ENCODE measurements at regions not wholly inside any gene's neighbourhood (a gene's known extent, or its start where the extent isn't known, plus 50 kb on each side); places are given as distances from the start of the nearest gene placed in this dataset.
"Not testable (repeated sequence)": the region's sequence is repeated elsewhere in the genome, so short reads cannot be mapped to it uniquely, and the experiment has no call there.

DNA sequence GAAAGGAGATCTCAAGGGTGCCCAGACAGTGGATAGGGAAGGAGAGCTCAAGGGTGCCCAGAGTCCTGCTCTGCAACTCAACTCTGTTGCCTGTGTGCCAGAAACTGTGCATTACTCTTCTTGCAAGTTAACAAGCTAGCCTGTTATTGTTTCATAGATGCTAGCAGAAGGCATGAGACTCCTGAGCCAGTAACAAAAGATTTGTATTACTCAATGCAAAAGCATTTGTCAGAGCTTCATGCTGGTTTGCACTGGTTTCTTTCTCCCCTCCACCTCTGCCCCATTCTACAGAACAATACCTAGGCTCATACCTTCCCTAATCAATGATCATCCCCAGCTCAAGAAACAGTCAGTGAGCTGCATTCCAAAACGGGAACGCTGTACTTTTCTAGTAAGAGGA lies 124.5 kb upstream of the NEIL3 start:
- DNase-seq (ENCODE audit: low read depth in 2 of 2): no peak

GRCh38 chr4:177185579-177185978 lies 124.1 kb upstream of the NEIL3 start:
- DNase-seq (ENCODE audit: low read depth in 2 of 2): no peak

- no peak for DNase-seq (ENCODE audit: low read depth in 2 of 2)
Measured at GRCh38 chr4:177187371-177187770, 122.3 kb upstream of the NEIL3 start.

- DNase-seq (ENCODE audit: low read depth in 2 of 2): no peak
Measured at GRCh38 chr4:177190995-177191580, 118.6 kb upstream of the NEIL3 start.

DNA sequence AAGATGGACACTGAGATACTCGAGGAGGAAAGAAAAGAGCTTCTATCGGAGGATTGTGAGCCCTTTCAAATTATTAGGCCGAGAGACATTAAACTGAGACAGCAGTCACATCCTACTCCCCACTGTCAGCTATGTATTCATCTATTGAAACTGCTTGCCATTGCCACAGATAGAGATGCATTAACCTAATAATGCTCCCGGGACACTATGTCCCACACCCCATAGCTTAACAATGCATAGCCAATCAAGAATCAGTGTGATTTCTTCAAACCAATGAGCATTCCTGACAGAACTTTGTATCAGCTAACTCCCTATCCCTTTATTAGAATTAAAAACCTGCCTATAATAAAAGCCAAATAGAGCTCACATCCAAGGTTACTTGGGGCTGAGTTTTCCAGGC lies 118.1 kb upstream of the NEIL3 start:
- DNase-seq (ENCODE audit: low read depth in 2 of 2): no peak

- DNase-seq (ENCODE audit: low read depth in 2 of 2): no peak
Measured at GRCh38 chr4:177191991-177192390, 117.7 kb upstream of the NEIL3 start.

DNA sequence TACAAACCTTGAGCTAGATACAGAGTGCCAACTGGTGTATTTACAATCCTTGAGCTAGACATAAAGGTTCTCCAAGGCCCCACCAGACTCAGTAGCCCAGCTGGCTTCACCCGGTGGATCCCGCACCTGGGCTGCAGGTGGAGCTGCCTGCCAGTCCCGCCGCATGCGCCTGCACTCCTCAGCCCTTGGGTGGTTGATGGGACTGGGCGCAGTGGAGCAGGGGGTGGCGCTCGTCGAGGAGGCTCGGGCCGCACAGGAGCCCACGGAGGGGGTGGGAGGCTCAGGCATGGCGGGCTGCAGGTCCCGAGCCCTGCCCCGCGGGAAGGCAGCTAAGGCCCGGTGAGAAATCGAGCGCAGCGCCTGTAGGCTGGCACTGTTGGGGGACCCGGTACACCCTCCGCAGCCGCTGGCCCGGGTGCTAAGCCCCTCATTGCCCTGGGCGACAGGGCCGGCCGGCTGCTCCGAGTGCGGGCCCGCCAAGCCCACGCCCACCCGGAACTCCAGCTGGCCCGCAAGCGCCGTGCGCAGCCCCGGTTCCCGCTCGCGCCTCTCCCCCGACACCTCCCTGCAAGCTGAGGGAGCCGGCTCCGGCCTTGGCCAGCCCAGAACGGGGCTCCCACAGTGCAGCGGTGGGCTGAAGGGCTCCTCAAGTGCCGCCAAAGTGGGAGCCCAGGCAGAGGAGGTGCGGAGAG lies 116.5 kb upstream of the NEIL3 start:
- DNase-seq (ENCODE audit: low read depth in 2 of 2): not testable (repeated sequence)

DNA sequence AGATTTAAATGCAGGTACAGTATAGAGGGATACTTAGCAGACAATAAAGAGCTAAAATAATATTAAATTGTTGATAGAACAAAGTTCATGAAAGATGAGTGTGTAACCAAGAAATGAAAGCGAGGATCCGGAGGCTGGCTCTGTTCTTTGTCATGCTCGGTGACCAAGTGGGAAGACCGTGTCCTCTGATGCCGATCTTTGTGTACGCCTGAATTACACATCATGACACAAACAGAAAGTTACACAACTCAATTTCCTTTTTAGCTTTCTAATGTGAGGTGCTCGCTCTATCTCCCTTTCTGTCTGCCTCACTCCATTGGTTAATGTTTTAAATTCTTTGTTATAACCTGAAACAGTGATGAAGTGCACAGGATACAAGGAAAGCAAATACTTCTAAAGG lies 114.8 kb upstream of the NEIL3 start:
- no peak for DNase-seq (ENCODE audit: low read depth in 2 of 2)

- DNase-seq (ENCODE audit: low read depth in 2 of 2): no peak
Measured at GRCh38 chr4:177196615-177197014, 113.1 kb upstream of the NEIL3 start.

GRCh38 chr4:177201614-177202013 lies 108.1 kb upstream of the NEIL3 start:
- no peak for DNase-seq (ENCODE audit: low read depth in 2 of 2)

- no peak for DNase-seq (ENCODE audit: low read depth in 2 of 2)
Measured at GRCh38 chr4:177204126-177204525, 105.5 kb upstream of the NEIL3 start.

- no peak for DNase-seq (ENCODE audit: low read depth in 2 of 2)
Measured at GRCh38 chr4:177214935-177215334, 94.7 kb upstream of the NEIL3 start.

GRCh38 chr4:177220376-177220775 lies 89.3 kb upstream of the NEIL3 start:
- no peak for DNase-seq (ENCODE audit: low read depth in 2 of 2)

GRCh38 chr4:177222781-177223180 lies 86.9 kb upstream of the NEIL3 start:
- no peak for DNase-seq (ENCODE audit: low read depth in 2 of 2)

GRCh38 chr4:177225605-177226004 lies 84.1 kb upstream of the NEIL3 start:
- no peak for DNase-seq (ENCODE audit: low read depth in 2 of 2)

GRCh38 chr4:177227636-177228035 lies 82.0 kb upstream of the NEIL3 start:
- DNase-seq (ENCODE audit: low read depth in 2 of 2): no peak

GRCh38 chr4:177228599-177228998 lies 81.1 kb upstream of the NEIL3 start:
- DNase-seq (ENCODE audit: low read depth in 2 of 2): no peak

DNA sequence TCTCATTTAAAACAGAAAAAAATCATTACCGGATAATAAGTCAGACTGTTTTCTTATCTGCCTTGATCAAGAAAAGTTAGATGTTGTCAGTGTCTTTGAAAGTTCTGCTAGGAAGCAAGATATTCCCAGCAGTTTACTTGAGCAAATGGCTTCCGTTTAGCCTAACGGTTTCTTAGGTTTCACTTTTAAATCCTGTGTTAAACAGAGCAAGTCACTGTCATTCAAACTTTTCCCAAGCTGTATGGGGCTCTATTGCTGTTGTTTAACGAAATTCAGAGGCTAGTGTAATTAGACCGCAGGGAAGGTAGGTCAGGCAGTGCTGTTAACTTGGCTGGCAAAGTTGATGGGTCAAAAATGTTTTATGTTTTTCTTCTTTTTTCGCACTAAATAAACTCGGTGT lies 80.3 kb upstream of the NEIL3 start:
- no peak for DNase-seq (ENCODE audit: low read depth in 2 of 2)

GRCh38 chr4:177232473-177232872 lies 77.2 kb upstream of the NEIL3 start:
- no peak for DNase-seq (ENCODE audit: low read depth in 2 of 2)

DNA sequence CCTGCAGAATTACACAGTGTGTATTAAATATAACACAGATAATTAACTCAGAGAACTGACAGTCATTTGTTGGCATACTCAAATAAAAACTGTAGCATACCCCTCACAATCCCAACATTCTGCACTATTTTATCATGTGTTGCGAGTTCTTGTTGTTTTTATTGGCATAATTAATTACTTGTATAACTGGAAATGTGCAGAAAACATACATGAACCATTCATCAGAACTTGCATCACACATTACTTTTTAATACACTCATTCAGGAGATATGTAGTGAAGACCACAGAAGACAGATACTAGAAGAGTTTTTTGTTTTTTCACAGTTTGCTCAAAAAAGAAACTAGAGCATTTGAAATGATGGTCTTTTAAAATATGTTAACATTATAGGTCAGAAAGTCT lies 74.6 kb upstream of the NEIL3 start:
- DNase-seq (ENCODE audit: low read depth in 2 of 2): no peak

DNA sequence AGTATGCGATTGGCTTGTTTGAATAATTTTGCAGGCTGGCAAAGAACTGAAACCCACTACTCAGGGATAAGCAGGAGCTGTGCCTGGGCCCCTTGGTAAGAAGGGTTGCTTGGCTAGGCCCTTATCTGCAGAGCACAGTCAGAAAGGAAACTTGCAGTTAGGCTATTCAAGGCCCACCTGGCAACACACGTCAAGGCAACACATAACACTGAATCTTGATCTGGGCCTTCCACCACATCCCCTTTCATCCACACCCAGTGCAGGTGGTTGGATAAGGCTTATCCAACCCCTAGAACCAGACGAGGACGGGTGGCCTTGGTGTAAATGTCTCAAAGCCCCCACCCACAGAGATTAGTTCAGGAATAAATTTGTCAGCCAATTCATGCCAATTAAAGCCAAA lies 72.8 kb upstream of the NEIL3 start:
- DNase-seq (ENCODE audit: low read depth in 2 of 2): no peak

- no peak for DNase-seq (ENCODE audit: low read depth in 2 of 2)
Measured at GRCh38 chr4:177237291-177237690, 72.4 kb upstream of the NEIL3 start.

DNA sequence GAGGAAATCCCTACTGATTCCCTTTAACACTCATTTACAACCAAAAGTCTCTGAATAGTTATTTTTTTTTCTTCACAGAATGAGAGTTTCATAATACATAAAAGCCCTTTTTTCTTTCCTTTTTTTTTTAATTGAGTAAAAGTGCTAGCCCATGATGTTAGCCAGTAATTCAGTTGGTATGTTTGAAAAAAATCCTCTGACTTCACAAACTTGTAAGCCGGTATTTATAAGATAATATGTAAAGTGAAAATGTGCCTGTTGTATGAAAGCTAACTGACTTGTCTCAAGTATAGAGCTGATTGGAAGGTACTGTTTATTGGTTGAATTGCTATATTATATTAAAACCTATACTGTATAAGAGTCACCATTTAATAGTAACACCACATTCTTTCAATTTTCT lies 70.2 kb upstream of the NEIL3 start:
- no peak for DNase-seq (ENCODE audit: low read depth in 2 of 2)

DNA sequence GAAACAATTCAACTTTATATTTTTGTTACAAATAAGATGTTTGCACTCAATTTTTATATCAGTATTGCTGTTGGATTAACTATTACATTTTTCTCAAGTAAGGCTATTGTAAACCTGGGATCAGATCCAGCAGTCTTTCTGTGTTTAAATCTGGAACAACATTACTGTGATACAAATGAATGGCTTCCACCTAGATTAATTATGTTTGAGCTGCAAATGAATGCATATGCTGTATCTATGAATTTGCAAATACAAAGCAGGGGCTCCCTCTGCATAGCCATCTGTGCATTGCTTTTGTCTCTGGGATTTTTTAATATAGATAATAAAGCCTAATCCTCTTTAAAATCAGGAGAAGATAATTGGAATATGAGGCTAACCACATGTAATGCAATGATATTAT lies 69.8 kb upstream of the NEIL3 start:
- no peak for DNase-seq (ENCODE audit: low read depth in 2 of 2)

Data from activated CD4-positive, alpha-beta T cell treated with anti-CD3 and anti-CD28 coated beads for 24 hours (primary cell).